Adipocyte (in vitro differentiated cells): ENCODE measurements at regions not wholly inside any gene's neighbourhood (a gene's known extent, or its start where the extent isn't known, plus 50 kb on each side); places are given as distances from the start of the nearest gene placed in this dataset.

ENCODE experiments used
- DNase-seq: peaks from one replicate; pipeline ENCODE4 v3.0.0-alpha.2; 2015; ENCODE audit warnings: low read depth
- H3K27me3 ChIP-seq: replicated peaks from 2 replicates; pipeline ENCODE4 v1.7.0; 2013; ENCODE audit warnings: mild to moderate bottlenecking, low read length, moderate library complexity; ENCODE audit not compliant: control insufficient read depth, insufficient read depth
- H3K36me3 ChIP-seq: 2 replicates; pipeline ENCODE4 v1.7.0; 2013; ENCODE audit warnings: low read length, mild to moderate bottlenecking, moderate library complexity; ENCODE audit not compliant: control insufficient read depth, insufficient read depth, severe bottlenecking
- H3K4me1 ChIP-seq: 2 replicates; pipeline ENCODE4 v1.7.0; 2013; ENCODE audit warnings: mild to moderate bottlenecking, low read length, moderate library complexity; ENCODE audit not compliant: control insufficient read depth, insufficient read depth
- H3K4me3 ChIP-seq: 2 replicates; pipeline ENCODE4 v1.7.0; 2013; ENCODE audit warnings: mild to moderate bottlenecking, low read length, moderate library complexity
- H3K9ac ChIP-seq: 2 replicates; pipeline ENCODE4 v1.7.0; 2013; ENCODE audit warnings: mild to moderate bottlenecking, low read length, moderate library complexity
- H3K9me3 ChIP-seq: 2 replicates; pipeline ENCODE4 v1.7.0; 2013; ENCODE audit warnings: mild to moderate bottlenecking, low read length, moderate library complexity; ENCODE audit not compliant: control insufficient read depth

GRCh38 chr3:31370380-31370666 lies 162.4 kb upstream of the STT3B start:
- DNase-seq, result no peak
- Histone ChIP-seq H3K36me3 (no peaks in the 10 kb centered on the region), H3K9me3 (no peaks in the 10 kb centered on the region), H3K27me3 (no peaks in the 10 kb centered on the region), H3K4me1 (peaks cover 36% of the 10 kb centered on the region), H3K4me3 (no peak overlapping the region), H3K9ac (no peak overlapping the region)

GRCh38 chr3:31370681-31371080 lies 162.0 kb upstream of the STT3B start:
- H3K4me3 ChIP-seq, result no peak overlapping the region
- DNase-seq, result no peak
- H3K9me3 ChIP-seq, result no peaks in the 10 kb centered on the region

GRCh38 chr3:31371484-31372177 lies 161.1 kb upstream of the STT3B start:
- Histone ChIP-seq H3K9me3 (no peaks in the 10 kb centered on the region), H3K36me3 (no peaks in the 10 kb centered on the region), H3K9ac (no peak overlapping the region), H3K4me1 (peaks cover 35% of the 10 kb centered on the region), H3K4me3 (no peak overlapping the region), H3K27me3 (no peaks in the 10 kb centered on the region)
- DNase-seq, result no peak

More at GRCh38 chr3:31370681-31371080, 162.0 kb upstream of the STT3B start:
- H3K4me1 ChIP-seq, result peaks cover 35% of the 10 kb centered on the region
- H3K9ac ChIP-seq, result no peak overlapping the region
- no peaks in the 10 kb centered on the region for H3K36me3 ChIP-seq
- H3K27me3 ChIP-seq, result no peaks in the 10 kb centered on the region

GRCh38 chr3:31373681-31374080 lies 159.0 kb upstream of the STT3B start:
- H3K4me3 ChIP-seq, result no peak overlapping the region
- no peaks in the 10 kb centered on the region for H3K27me3 ChIP-seq
- H3K9me3 ChIP-seq, result no peaks in the 10 kb centered on the region
- H3K36me3 ChIP-seq, result no peaks in the 10 kb centered on the region
- H3K9ac ChIP-seq, result no peak overlapping the region
- DNase-seq, result no peak
- peaks cover 35% of the 10 kb centered on the region for H3K4me1 ChIP-seq

- DNase-seq, result peak; percentile 23
- H3K4me1 ChIP-seq, result peaks cover 12% of the 10 kb centered on the region
- H3K9me3 ChIP-seq, result no peaks in the 10 kb centered on the region
- H3K4me3 ChIP-seq, result no peak overlapping the region
- H3K9ac ChIP-seq, result no peak overlapping the region
- H3K27me3 ChIP-seq, result no peaks in the 10 kb centered on the region
- H3K36me3 ChIP-seq, result no peaks in the 10 kb centered on the region
Observed at GRCh38 chr3:31377045-31377642, 155.6 kb upstream of the STT3B start.

- Histone ChIP-seq H3K9me3 (no peaks in the 10 kb centered on the region), H3K4me1 (peaks cover 4% of the 10 kb centered on the region), H3K36me3 (no peaks in the 10 kb centered on the region), H3K27me3 (no peaks in the 10 kb centered on the region), H3K9ac (no peak overlapping the region), H3K4me3 (no peak overlapping the region)
- no peak for DNase-seq
Observed at GRCh38 chr3:31378231-31378630, 154.5 kb upstream of the STT3B start.

- H3K9me3 ChIP-seq, result no peaks in the 10 kb centered on the region
- H3K36me3 ChIP-seq, result no peaks in the 10 kb centered on the region
- H3K9ac ChIP-seq, result no peak overlapping the region
- H3K4me1 ChIP-seq, result peaks cover 4% of the 10 kb centered on the region
- H3K4me3 ChIP-seq, result no peak overlapping the region
- H3K27me3 ChIP-seq, result no peaks in the 10 kb centered on the region
- no peak for DNase-seq
Observed at GRCh38 chr3:31379598-31379997, 153.1 kb upstream of the STT3B start.

- H3K9me3 ChIP-seq, result no peaks in the 10 kb centered on the region
- DNase-seq, result no peak
- peaks cover 4% of the 10 kb centered on the region for H3K4me1 ChIP-seq
- H3K9ac ChIP-seq, result no peak overlapping the region
- no peaks in the 10 kb centered on the region for H3K27me3 ChIP-seq
- H3K4me3 ChIP-seq, result no peak overlapping the region
- H3K36me3 ChIP-seq, result no peaks in the 10 kb centered on the region
Observed at GRCh38 chr3:31382856-31383255, 149.9 kb upstream of the STT3B start.

GRCh38 chr3:31384117-31384516 lies 148.6 kb upstream of the STT3B start:
- DNase-seq, result no peak
- no peaks in the 10 kb centered on the region for H3K27me3 ChIP-seq
- no peak overlapping the region for H3K9ac ChIP-seq
- H3K4me3 ChIP-seq, result no peak overlapping the region
- H3K9me3 ChIP-seq, result no peaks in the 10 kb centered on the region
- no peaks in the 10 kb centered on the region for H3K36me3 ChIP-seq
- peaks cover 4% of the 10 kb centered on the region for H3K4me1 ChIP-seq

- no peak for DNase-seq
- Histone ChIP-seq H3K27me3 (no peaks in the 10 kb centered on the region), H3K9me3 (no peaks in the 10 kb centered on the region), H3K4me1 (no peaks in the 10 kb centered on the region), H3K36me3 (no peaks in the 10 kb centered on the region), H3K4me3 (no peak overlapping the region), H3K9ac (no peak overlapping the region)
Observed at GRCh38 chr3:31389939-31390338, 142.8 kb upstream of the STT3B start.

GRCh38 chr3:31390466-31390865 lies 142.3 kb upstream of the STT3B start:
- Histone ChIP-seq H3K36me3 (no peaks in the 10 kb centered on the region), H3K9ac (no peak overlapping the region), H3K4me1 (no peaks in the 10 kb centered on the region), H3K27me3 (no peaks in the 10 kb centered on the region), H3K9me3 (no peaks in the 10 kb centered on the region), H3K4me3 (no peak overlapping the region)
- no peak for DNase-seq

- Histone ChIP-seq H3K36me3 (no peaks in the 10 kb centered on the region), H3K4me3 (no peak overlapping the region), H3K9ac (no peak overlapping the region), H3K9me3 (no peaks in the 10 kb centered on the region), H3K4me1 (no peaks in the 10 kb centered on the region), H3K27me3 (no peaks in the 10 kb centered on the region)
- DNase-seq, result no peak
Observed at GRCh38 chr3:31391150-31391549, 141.6 kb upstream of the STT3B start.
